CD4-positive, alpha-beta T cell (primary cell): ENCODE measurements at regions not wholly inside any gene's neighbourhood (a gene's known extent, or its start where the extent isn't known, plus 50 kb on each side); places are given as distances from the start of the nearest gene placed in this dataset.

Experiments used
- ATAC-seq: fragments of 200-7000 bp; cut with Tn5 transposase; one replicate; pipeline ENCODE4 v1.10.0; 2022; ENCODE audit warnings: mild to moderate bottlenecking; ENCODE audit not compliant: poor library complexity
- CTCF ChIA-PET: fragments of 350-600 bp; sonication (Branson Sonifier 250); formaldehyde crosslinking; loops from one replicate; lab custom pipeline; 2021; ENCODE audit warnings: antibody characterized with exemption, inconsistent platforms; lab: Charles Lee
- POLR2A ChIA-PET: fragments of 350-600 bp; sonication (Branson Sonifier 250); formaldehyde crosslinking; loops from one replicate; lab custom pipeline; 2021; ENCODE audit warnings: antibody characterized with exemption, inconsistent platforms; lab: Charles Lee
- DNase-seq, 14 experiments: peaks; one replicate each; pipeline ENCODE4 v3.0.0-alpha.2; 2013 to 2020; ENCODE audit warnings: mixed read lengths in 2 of 14
- H3K27ac ChIP-seq, 2 donors: one replicate each; pipeline versions ENCODE4 v1.5.1 to v1.7.0; 2013; ENCODE audit warnings: low read length in 2 of 2, low read depth in 1 of 2, mild to moderate bottlenecking in 1 of 2
- H3K27me3 ChIP-seq, 2 experiments: 1 replicate in 1 of 2; 2 replicates in 1 of 2; pipeline versions ENCODE4 v1.6.1 to v1.7.0; 2013; ENCODE audit warnings: low read length in 2 of 2, control low read depth in 1 of 2, mild to moderate bottlenecking in 1 of 2, moderate library complexity in 1 of 2; ENCODE audit not compliant: insufficient read depth in 2 of 2, control insufficient read depth in 1 of 2
- H3K36me3 ChIP-seq: one replicate; pipeline ENCODE4 v1.6.1; 2013; ENCODE audit warnings: low read length, control low read depth; ENCODE audit not compliant: insufficient read depth
- H3K4me1 ChIP-seq: one replicate; pipeline ENCODE4 v1.6.1; 2013; ENCODE audit warnings: low read length, control low read depth; ENCODE audit not compliant: insufficient read depth
- H3K4me3 ChIP-seq: one replicate; pipeline ENCODE4 v1.5.1; 2013; ENCODE audit warnings: mild to moderate bottlenecking, low read length, moderate library complexity
- H3K9me3 ChIP-seq, 2 experiments: 1 replicate in 1 of 2; 2 replicates in 1 of 2; pipeline versions ENCODE4 v1.6.1 to v1.7.0; 2013; ENCODE audit warnings: low read length in 2 of 2, mild to moderate bottlenecking in 2 of 2, control low read depth in 1 of 2, moderate library complexity in 1 of 2; ENCODE audit not compliant: control insufficient read depth in 1 of 2, insufficient read depth in 1 of 2
- H3K27ac Mint-ChIP-seq: one replicate; pipeline ENCODE4 v1.8.0; 2020; ENCODE audit warnings: mixed read lengths
- H3K27me3 Mint-ChIP-seq: one replicate; pipeline ENCODE4 v1.8.0; 2021; ENCODE audit warnings: mixed read lengths
- H3K36me3 Mint-ChIP-seq: one replicate; pipeline ENCODE4 v1.8.0; 2021; ENCODE audit warnings: low read depth, mixed read lengths
- H3K4me1 Mint-ChIP-seq: one replicate; pipeline ENCODE4 v1.8.0; 2021; ENCODE audit warnings: low read depth, mixed read lengths
- H3K4me3 Mint-ChIP-seq: one replicate; pipeline ENCODE4 v1.8.0; 2020; ENCODE audit warnings: mild to moderate bottlenecking, mixed read lengths
- H3K9me3 Mint-ChIP-seq: one replicate; pipeline ENCODE4 v1.8.0; 2020; ENCODE audit warnings: mixed read lengths
- CTCF ChIP-seq: fragments of 200-600 bp; IDR thresholded peaks from one replicate; pipeline ENCODE4 v1.8.0; 2022; ENCODE audit warnings: antibody characterized with exemption, mild to moderate bottlenecking
- intact Hi-C, 2 experiments: fragments of 100-400 bp; cut with DNase I in 1 of 2; cut with micrococcal nuclease in 1 of 2; formaldehyde crosslinking; loops; one replicate each; pipeline versions ENCODE4 v1.15.1 to v1.9.0; 2023 to 2025; cut with DNase I, micrococcal nuclease

GRCh38 chr2:163187995-163188655 lies 349.6 kb upstream of the KCNH7 start:
- intact Hi-C loops, result no loop called here
- H3K9me3 Mint-ChIP-seq, result peaks cover 2% of the 10 kb centered on the region
- no peak for ATAC-seq
- H3K27me3 Mint-ChIP-seq, result no peaks in the 10 kb centered on the region
- no peaks in the 10 kb centered on the region for H3K4me1 ChIP-seq
- no peaks in the 10 kb centered on the region for H3K9me3 ChIP-seq
- H3K4me3 ChIP-seq, result no peak overlapping the region
- ChIA-PET CTCF (no interaction called here), POLR2A (no interaction called here)
- no peak overlapping the region for H3K4me3 Mint-ChIP-seq
- no peaks in the 10 kb centered on the region for H3K27me3 ChIP-seq
- H3K27ac Mint-ChIP-seq, result no peak overlapping the region
- H3K36me3 Mint-ChIP-seq, result no peaks in the 10 kb centered on the region
- no peak for DNase-seq
- TF ChIP-seq CTCF, result no peak
- H3K27ac ChIP-seq, result no peak overlapping the region
- no peaks in the 10 kb centered on the region for H3K36me3 ChIP-seq
- H3K4me1 Mint-ChIP-seq, result no peaks in the 10 kb centered on the region

GRCh38 chr2:163187119-163187518 lies 348.6 kb upstream of the KCNH7 start:
- Histone ChIP-seq H3K36me3 (no peaks in the 10 kb centered on the region), H3K9me3 (no peaks in the 10 kb centered on the region), H3K4me3 (no peak overlapping the region), H3K27ac (no peak overlapping the region), H3K4me1 (no peaks in the 10 kb centered on the region), H3K27me3 (no peaks in the 10 kb centered on the region)
- H3K9me3 Mint-ChIP-seq, result peaks cover 2% of the 10 kb centered on the region
- DNase-seq (no peak), ATAC-seq (no peak)
- POLR2A ChIA-PET, result no interaction called here
- no peaks in the 10 kb centered on the region for H3K4me1 Mint-ChIP-seq
- no peaks in the 10 kb centered on the region for H3K27me3 Mint-ChIP-seq
- CTCF ChIA-PET, result no interaction called here
- intact Hi-C loops, result no loop called here
- H3K27ac Mint-ChIP-seq, result no peak overlapping the region
- H3K36me3 Mint-ChIP-seq, result no peaks in the 10 kb centered on the region
- H3K4me3 Mint-ChIP-seq, result no peak overlapping the region
- TF ChIP-seq CTCF, result no peak

- ATAC-seq (no peak), DNase-seq (no peak)
- no peak overlapping the region for H3K27ac ChIP-seq
- H3K27ac Mint-ChIP-seq, result no peak overlapping the region
- no peak for TF ChIP-seq CTCF
- H3K4me1 ChIP-seq, result no peaks in the 10 kb centered on the region
- no peaks in the 10 kb centered on the region for H3K4me1 Mint-ChIP-seq
- H3K36me3 ChIP-seq, result no peaks in the 10 kb centered on the region
- no peak overlapping the region for H3K4me3 Mint-ChIP-seq
- no peaks in the 10 kb centered on the region for H3K27me3 Mint-ChIP-seq
- H3K27me3 ChIP-seq, result no peaks in the 10 kb centered on the region
- CTCF ChIA-PET, result no interaction called here
- no peak overlapping the region for H3K4me3 ChIP-seq
- POLR2A ChIA-PET, result no interaction called here
- H3K9me3 ChIP-seq, result no peaks in the 10 kb centered on the region
- no peaks in the 10 kb centered on the region for H3K36me3 Mint-ChIP-seq
- intact Hi-C loops, result no loop called here
- peaks cover 2% of the 10 kb centered on the region for H3K9me3 Mint-ChIP-seq
These were observed 346.6 kb upstream of the KCNH7 start for GRCh38 chr2:163185160-163185559.
